Ascending aorta (tissue), 2 donors: ENCODE measurements at regions not wholly inside any gene's neighbourhood (a gene's known extent, or its start where the extent isn't known, plus 50 kb on each side); places are given as distances from the start of the nearest gene placed in this dataset.

Experiments used
- DNase-seq, 2 donors: peaks; one replicate each; pipeline ENCODE4 v3.0.0-alpha.2; 2019; ENCODE audit warnings: low spot score in 2 of 2
- H3K27ac ChIP-seq, 2 donors: fragments of 200-600 bp; sonication (generic); one replicate each; pipeline ENCODE4 v1.5.1; 2016 to 2017; ENCODE audit warnings: mild to moderate bottlenecking in 1 of 2
- H3K27me3 ChIP-seq: fragments of 200-600 bp; sonication (generic); one replicate; pipeline ENCODE4 v1.5.1; 2017
- H3K36me3 ChIP-seq, 2 donors: fragments of 200-600 bp; sonication (generic); one replicate each; pipeline ENCODE4 v1.5.1; 2016
- H3K4me1 ChIP-seq, 2 donors: fragments of 200-600 bp; sonication (generic); one replicate each; pipeline ENCODE4 v1.5.1; 2016 to 2017; ENCODE audit warnings: mild to moderate bottlenecking in 1 of 2
- H3K4me3 ChIP-seq, 2 donors: fragments of 200-600 bp; sonication (generic); one replicate each; pipeline ENCODE4 v1.5.1; 2016 to 2017; ENCODE audit warnings: mild to moderate bottlenecking in 1 of 2
- H3K9me3 ChIP-seq, 2 donors: fragments of 200-600 bp; sonication (generic); one replicate each; pipeline ENCODE4 v1.5.1; 2016
- CTCF ChIP-seq, 3 experiments: fragments of 200-600 bp in 2 of 3; fragments of 450-650 bp in 1 of 3; sonication (generic) in 2 of 3; IDR thresholded peaks; one replicate each; pipeline ENCODE4 v1.5.1; 2016 to 2019; ENCODE audit warnings: antibody characterized with exemption in 3 of 3, mild to moderate bottlenecking in 1 of 3, moderate library complexity in 1 of 3
- intact Hi-C: fragments of 100-400 bp; cut with DNase I; formaldehyde crosslinking; loops from one replicate; pipeline ENCODE4 v1.15.1; 2023

DNA sequence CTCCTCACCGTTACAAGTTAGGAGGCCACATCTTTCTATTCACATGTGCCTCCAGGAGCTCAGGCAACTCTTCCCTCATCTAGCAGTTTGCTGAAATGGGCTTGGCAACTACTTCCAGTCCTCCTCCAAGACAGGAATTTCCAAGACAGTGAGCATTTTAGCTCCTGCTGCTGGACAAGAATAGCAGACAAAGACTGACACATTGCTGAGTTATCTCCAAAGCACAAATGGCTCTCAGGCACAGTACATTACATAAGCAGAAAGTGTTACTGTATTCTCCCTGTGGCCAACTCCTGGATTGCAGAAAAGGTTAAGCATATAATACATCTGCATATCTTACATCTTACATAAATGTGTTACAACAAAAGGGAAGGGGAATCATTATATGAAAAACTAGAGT is 83.2 kb upstream of the POU2AF2 start:
- DNase-seq: no peak
- no peaks in the 10 kb centered on the region for H3K27me3 ChIP-seq
- H3K36me3 ChIP-seq: no peaks in the 10 kb centered on the region
- no peak overlapping the region for H3K27ac ChIP-seq
- no peak overlapping the region for H3K4me3 ChIP-seq
- no peaks in the 10 kb centered on the region for H3K4me1 ChIP-seq
- no peak for TF ChIP-seq CTCF (IDR thresholded peaks at IDR 0.05)
- H3K9me3 ChIP-seq: no peaks in the 10 kb centered on the region
- intact Hi-C loops: no loop called here

DNA sequence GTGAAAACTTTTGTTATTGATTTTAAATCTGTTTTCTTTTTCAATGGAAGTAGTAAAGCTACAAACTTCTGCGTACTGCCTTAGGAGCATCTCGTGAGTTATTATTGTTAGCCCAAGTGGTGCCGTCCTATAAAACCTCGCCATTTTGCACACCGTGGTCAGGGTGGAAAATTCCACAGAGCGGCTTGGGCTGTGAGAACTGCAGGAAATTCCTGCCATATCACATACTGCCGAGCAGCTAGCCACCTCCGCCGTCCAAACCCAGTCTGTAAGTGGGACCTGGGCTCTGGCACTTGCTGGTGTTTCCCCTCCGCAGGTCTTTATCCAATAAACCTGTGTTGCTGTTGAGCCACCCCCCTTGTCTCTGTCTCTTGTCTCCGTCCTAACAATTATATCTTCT is 88.0 kb upstream of the POU2AF2 start:
- no peaks in the 10 kb centered on the region for H3K36me3 ChIP-seq
- intact Hi-C loops: no loop called here
- no peak for DNase-seq
- TF ChIP-seq CTCF (IDR thresholded peaks at IDR 0.05): no peak
- H3K9me3 ChIP-seq: no peaks in the 10 kb centered on the region
- H3K27ac ChIP-seq: no peak overlapping the region
- H3K4me3 ChIP-seq: no peak overlapping the region
- no peaks in the 10 kb centered on the region for H3K4me1 ChIP-seq
- H3K27me3 ChIP-seq: no peaks in the 10 kb centered on the region

- DNase-seq: no peak
- intact Hi-C loops: no loop called here
- Histone ChIP-seq H3K4me1 (no peaks in the 10 kb centered on the region), H3K27ac (no peak overlapping the region), H3K27me3 (no peaks in the 10 kb centered on the region), H3K9me3 (no peaks in the 10 kb centered on the region), H3K4me3 (no peak overlapping the region), H3K36me3 (no peaks in the 10 kb centered on the region)
- no peak for TF ChIP-seq CTCF (IDR thresholded peaks at IDR 0.05)
Measured at GRCh38 chr11:111155021-111155420, 90.5 kb upstream of the POU2AF2 start.

GRCh38 chr11:111153194-111153593 is 92.3 kb upstream of the POU2AF2 start:
- H3K9me3 ChIP-seq: no peaks in the 10 kb centered on the region
- no peak overlapping the region for H3K27ac ChIP-seq
- no peaks in the 10 kb centered on the region for H3K36me3 ChIP-seq
- no peaks in the 10 kb centered on the region for H3K27me3 ChIP-seq
- DNase-seq: no peak
- TF ChIP-seq CTCF (IDR thresholded peaks at IDR 0.05): no peak
- H3K4me3 ChIP-seq: no peak overlapping the region
- intact Hi-C loops: no loop called here
- H3K4me1 ChIP-seq: no peaks in the 10 kb centered on the region

GRCh38 chr11:111148953-111149352 is 96.6 kb upstream of the POU2AF2 start:
- intact Hi-C loops: no loop called here
- no peaks in the 10 kb centered on the region for H3K4me1 ChIP-seq
- H3K9me3 ChIP-seq: no peaks in the 10 kb centered on the region
- no peak overlapping the region for H3K4me3 ChIP-seq
- H3K36me3 ChIP-seq: no peaks in the 10 kb centered on the region
- H3K27ac ChIP-seq: no peak overlapping the region
- no peak for TF ChIP-seq CTCF (IDR thresholded peaks at IDR 0.05)
- no peak for DNase-seq
- no peaks in the 10 kb centered on the region for H3K27me3 ChIP-seq

DNA sequence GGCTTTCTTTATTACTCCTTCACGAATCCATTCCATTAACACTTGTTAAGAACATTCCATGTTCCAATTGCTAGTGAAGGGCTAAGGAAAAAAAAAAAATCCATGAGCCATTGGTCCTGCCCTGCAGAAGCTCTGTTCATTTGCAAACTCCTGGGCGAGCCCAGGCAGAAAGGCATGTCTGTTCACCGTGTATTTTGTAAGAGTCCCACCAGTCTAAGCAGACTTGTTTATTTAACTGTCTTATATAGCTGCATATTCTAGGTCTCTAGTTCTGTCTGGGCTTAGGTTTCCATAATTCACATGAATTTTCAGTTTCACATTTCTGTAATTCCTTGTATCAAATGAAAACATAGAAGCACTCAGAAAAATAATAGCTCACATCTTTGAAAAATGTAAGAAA is 97.4 kb upstream of the POU2AF2 start:
- no peak for DNase-seq
- H3K4me3 ChIP-seq: no peak overlapping the region
- no peaks in the 10 kb centered on the region for H3K27me3 ChIP-seq
- no peaks in the 10 kb centered on the region for H3K36me3 ChIP-seq
- intact Hi-C loops: no loop called here
- H3K27ac ChIP-seq: no peak overlapping the region
- TF ChIP-seq CTCF (IDR thresholded peaks at IDR 0.05): no peak
- H3K4me1 ChIP-seq: no peaks in the 10 kb centered on the region
- H3K9me3 ChIP-seq: no peaks in the 10 kb centered on the region
